Stimulated activated naive CD8-positive, alpha-beta T cell treated with anti-CD3 and anti-CD28 coated beads, Interleukin-15, amount 100 ng/mL, for 72 hours (primary cell): ENCODE measurements at regions not wholly inside any gene's neighbourhood (a gene's known extent, or its start where the extent isn't known, plus 50 kb on each side); places are given as distances from the start of the nearest gene placed in this dataset.
"Not testable (repeated sequence)": the region's sequence is repeated elsewhere in the genome, so short reads cannot be mapped to it uniquely, and the experiment has no call there.

ENCODE experiments used
- ATAC-seq: fragments of 150-1000 bp; cut with Tn5 transposase; 2 replicates; pipeline ENCODE4 v1.10.0; 2021; ENCODE audit warnings: mild to moderate bottlenecking, moderate library complexity
- DNase-seq, 2 donors: peaks; one replicate each; pipeline ENCODE4 v3.0.0; 2021 to 2022
- H3K27ac Mint-ChIP-seq, 2 donors: one replicate each; pipeline ENCODE4 v1.8.0; 2022; ENCODE audit warnings: mild to moderate bottlenecking in 2 of 2, mixed read lengths in 2 of 2, moderate library complexity in 2 of 2
- H3K27me3 Mint-ChIP-seq: one replicate; pipeline ENCODE4 v1.8.0; 2022; ENCODE audit warnings: mixed read lengths
- H3K4me1 Mint-ChIP-seq: one replicate; pipeline ENCODE4 v1.8.0; 2022; ENCODE audit warnings: mild to moderate bottlenecking, mixed read lengths
- H3K4me3 Mint-ChIP-seq, 2 donors: one replicate each; pipeline ENCODE4 v1.8.0; 2022; ENCODE audit warnings: mild to moderate bottlenecking in 2 of 2, mixed read lengths in 2 of 2, moderate library complexity in 1 of 2
- H3K9me3 Mint-ChIP-seq, 2 donors: one replicate each; pipeline ENCODE4 v1.8.0; 2022; ENCODE audit warnings: mixed read lengths in 2 of 2

DNA sequence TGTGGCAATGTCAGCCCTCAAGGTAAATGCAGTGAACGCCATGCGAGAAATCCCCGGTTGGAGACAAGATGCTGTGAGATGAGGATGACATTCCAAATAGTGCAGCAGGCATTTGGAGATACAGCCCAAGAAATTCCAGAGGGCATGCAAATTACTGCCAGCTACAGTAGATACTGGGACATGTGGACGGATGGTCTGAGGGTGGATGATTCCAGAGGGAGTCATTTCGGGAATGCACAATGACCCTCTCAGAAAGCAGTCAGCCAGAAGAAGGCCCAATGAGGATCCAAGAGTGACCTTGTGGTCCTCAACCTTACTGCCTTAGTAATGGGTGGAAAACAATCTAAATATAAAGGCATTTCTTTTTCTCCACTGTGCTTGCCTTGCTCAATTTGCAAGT, 111.3 kb downstream of the HNRNPLL start:
- ATAC-seq (no peak), DNase-seq (no peak)
- Mint-ChIP-seq H3K4me3 (no peak overlapping the region), H3K27me3 (no peaks in the 10 kb centered on the region), H3K27ac (no peak overlapping the region), H3K9me3 (no peaks in the 10 kb centered on the region), H3K4me1 (no peaks in the 10 kb centered on the region)

DNA sequence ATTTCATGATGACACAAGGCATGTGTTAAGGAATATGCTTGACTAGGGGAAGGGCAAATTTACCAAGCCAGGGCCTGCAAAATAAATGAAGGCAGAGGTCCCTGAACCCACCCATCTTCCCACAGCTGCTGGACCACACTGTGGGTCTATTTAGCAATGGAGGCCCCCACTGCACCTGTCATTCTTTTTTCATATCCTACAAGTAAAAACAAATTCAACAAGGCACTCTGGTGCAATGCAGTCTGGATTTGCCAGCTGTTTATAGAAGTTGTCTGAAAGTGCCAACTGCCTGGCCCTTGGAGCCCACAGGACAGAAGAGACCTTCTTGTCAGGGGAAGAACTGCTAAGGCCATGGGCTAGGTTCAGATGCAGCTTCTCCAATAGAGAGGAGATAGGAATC, 112.8 kb upstream of the ATL2 start:
- DNase-seq (no peak), ATAC-seq (no peak)
- no peak overlapping the region for H3K27ac Mint-ChIP-seq
- no peaks in the 10 kb centered on the region for H3K4me1 Mint-ChIP-seq
- H3K9me3 Mint-ChIP-seq: no peaks in the 10 kb centered on the region
- no peak overlapping the region for H3K4me3 Mint-ChIP-seq
- no peaks in the 10 kb centered on the region for H3K27me3 Mint-ChIP-seq

DNA sequence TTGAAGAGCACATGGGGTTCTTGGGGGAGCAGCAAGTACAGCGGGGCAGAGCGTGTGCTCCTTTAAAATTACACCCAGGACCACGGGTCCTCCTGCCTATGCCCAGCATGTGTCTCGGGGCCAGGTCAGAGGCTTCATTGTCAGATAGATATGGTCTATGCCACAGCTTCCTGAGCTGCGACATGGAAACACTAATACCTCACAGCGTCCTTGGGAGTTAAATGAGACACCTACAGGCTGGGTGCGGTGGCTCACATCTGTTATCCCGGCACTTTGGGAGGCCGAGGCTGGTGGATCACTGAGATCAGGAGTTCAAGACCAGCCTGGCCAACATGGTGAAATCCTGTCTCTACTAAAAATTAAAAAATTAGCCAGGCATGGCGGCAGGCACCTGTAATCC, 110.8 kb upstream of the ATL2 start:
- no peaks in the 10 kb centered on the region for H3K4me1 Mint-ChIP-seq
- no peak for ATAC-seq
- H3K27me3 Mint-ChIP-seq: no peaks in the 10 kb centered on the region
- peak overlapping the region in 1 of 2 donors; percentile 38 for H3K27ac Mint-ChIP-seq
- no peaks in the 10 kb centered on the region for H3K9me3 Mint-ChIP-seq
- no peak for DNase-seq
- H3K4me3 Mint-ChIP-seq: no peak overlapping the region

DNA sequence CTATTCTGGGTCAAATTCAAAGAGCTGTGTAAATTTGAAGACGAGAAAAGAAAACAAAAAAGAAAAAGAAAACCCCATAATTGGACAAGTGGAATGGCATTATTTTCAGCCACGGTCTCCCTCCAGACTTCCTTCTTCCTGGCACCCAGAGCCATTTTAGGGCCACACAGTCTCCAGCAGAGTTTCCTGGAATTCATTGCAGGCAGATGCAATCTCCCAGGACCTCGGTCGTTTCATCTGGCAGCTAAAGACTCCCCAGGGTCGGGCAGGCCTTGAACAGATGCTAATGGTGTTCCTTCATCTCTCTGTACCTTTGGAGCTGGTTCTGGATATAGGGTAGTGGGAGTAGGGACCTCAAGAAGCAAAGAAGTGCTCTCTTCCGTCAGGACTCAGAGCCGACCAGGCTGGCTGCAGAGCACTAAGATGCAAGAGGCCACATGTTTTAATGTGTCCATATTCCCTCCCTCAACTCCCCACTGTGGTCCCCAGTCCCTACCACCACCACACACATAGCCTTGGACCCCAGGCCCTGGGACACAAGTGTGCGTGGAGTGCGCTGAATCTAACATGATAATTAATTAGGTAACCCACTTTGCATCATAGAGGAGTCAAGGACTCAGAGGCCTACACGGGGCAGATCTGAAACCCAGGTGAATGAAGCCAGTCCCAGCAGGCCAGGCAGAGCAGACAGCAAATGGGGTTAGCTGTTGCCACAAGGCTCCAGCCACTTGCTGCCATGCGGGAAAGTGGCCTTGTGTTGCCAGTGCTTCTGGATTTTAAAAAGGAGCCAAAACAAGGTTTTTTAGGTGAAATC, 109.3 kb upstream of the ATL2 start:
- H3K4me3 Mint-ChIP-seq: no peak overlapping the region
- H3K9me3 Mint-ChIP-seq: peaks cover 0 to 6% of the 10 kb centered on the region in 2 donors
- DNase-seq (no peak), ATAC-seq (no peak)
- no peaks in the 10 kb centered on the region for H3K27me3 Mint-ChIP-seq
- H3K4me1 Mint-ChIP-seq: no peaks in the 10 kb centered on the region
- H3K27ac Mint-ChIP-seq: no peak overlapping the region

DNA sequence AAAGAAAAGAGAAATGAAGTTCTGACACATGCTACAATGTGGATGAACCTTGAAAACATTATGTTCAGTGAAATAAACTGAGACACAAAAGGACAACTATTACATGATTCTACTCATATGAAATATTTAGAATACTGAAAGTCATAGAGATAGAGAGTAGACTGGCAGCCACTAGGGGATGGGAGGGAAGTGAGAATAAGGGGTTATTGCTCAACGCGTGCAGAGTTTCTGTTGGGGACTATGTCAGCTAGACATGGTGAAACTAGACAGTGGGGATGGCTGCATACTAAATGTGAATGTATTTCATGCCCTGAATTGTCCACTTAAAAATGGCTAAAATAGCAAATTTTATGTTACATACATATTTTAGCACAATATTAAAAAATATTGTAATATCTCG, 108.7 kb upstream of the ATL2 start:
- peaks cover 3 to 11% of the 10 kb centered on the region in 2 donors for H3K9me3 Mint-ChIP-seq
- no peak for DNase-seq
- ATAC-seq: no peak
- H3K27me3 Mint-ChIP-seq: no peaks in the 10 kb centered on the region
- no peaks in the 10 kb centered on the region for H3K4me1 Mint-ChIP-seq
- H3K27ac Mint-ChIP-seq: no peak overlapping the region
- H3K4me3 Mint-ChIP-seq: no peak overlapping the region

DNA sequence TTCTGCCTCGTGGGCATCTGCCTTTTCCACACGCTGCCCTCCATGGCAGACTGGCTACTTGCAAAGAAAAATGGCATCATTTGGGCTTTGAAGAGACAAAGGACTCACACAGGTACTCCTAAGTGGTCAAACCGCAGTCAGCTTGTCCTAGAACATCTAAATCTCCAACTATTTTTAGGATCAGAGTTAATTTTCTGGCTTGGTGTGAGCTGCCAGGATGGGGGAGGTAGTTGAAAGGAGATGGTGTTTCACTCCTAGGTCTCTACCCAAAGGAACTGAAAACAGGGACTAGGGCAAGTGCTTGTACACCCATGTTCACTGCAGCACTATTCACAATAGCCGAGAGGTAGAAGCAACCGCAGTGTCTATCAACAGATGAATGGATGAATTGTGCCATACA, 107.9 kb upstream of the ATL2 start:
- Mint-ChIP-seq H3K4me1 (no peaks in the 10 kb centered on the region), H3K27ac (no peak overlapping the region), H3K9me3 (peaks cover 10 to 19% of the 10 kb centered on the region in 2 donors), H3K4me3 (no peak overlapping the region), H3K27me3 (no peaks in the 10 kb centered on the region)
- no peak for DNase-seq
- ATAC-seq: no peak

DNA sequence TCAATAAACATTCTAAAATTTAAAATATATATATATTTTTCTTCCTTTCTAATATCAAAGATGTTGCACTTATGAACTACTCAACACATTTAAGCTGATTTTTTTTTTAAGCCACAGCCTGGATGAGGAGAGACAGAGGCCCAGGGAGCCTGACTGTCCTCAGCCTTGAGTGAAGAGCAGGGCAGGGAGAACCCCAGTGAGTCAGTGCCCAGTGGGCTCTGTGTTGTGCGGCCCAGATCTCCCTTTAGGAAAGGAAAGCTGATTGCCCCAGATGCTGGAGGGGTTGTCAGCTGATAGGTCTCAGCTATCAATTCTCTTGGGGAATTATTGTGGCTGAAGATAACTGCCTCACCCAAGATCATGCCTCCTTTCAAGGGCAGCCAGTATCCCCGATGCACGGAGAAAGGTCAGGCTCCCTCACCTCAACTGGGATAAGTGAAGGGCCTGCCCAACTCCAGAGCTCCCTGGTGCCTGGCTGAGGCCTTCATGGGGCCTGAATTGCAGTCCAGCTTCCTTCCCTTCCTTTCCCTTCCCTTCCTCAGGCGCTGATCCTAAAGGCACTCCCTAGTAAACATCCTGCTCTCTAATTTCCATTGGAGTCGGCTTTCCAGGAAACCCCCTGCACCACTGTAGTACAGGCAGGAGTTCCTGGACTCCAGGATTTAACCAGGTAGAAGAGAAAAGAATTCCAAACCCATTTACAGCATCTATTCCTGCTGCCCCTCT, 106.9 kb upstream of the ATL2 start:
- H3K4me3 Mint-ChIP-seq: no peak overlapping the region

DNA sequence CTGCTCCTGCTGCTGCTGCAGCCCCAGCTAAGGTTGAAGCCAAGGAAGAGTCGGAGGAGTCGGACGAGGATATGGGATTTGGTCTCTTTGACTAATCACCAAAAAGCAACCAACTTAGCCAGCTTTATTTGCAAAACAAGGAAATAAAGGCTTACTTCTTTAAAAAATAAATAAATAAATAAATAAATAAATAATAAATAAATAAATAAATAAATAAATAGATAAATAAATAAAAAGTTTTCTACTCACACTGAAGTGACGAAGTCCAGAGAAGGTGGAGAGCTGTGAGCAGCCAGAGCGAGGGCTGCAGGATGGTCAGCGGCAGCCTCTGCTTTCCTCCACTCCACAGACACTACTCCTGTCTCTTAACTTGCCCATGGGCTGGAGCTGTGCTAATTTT, 105.6 kb upstream of the ATL2 start:
- H3K4me3 Mint-ChIP-seq, DNase-seq, H3K27ac Mint-ChIP-seq, ATAC-seq, H3K4me1 Mint-ChIP-seq, H3K27me3 Mint-ChIP-seq: not testable (repeated sequence)
- peaks cover 12 to 21% of the 10 kb centered on the region in 2 donors for H3K9me3 Mint-ChIP-seq

More for the DNA sequence above, 106.9 kb upstream of the ATL2 start:
- ATAC-seq: no peak
- Mint-ChIP-seq H3K9me3 (peaks cover 12 to 21% of the 10 kb centered on the region in 2 donors), H3K4me1 (no peaks in the 10 kb centered on the region), H3K27me3 (no peaks in the 10 kb centered on the region), H3K27ac (no peak overlapping the region)
- no peak for DNase-seq

DNA sequence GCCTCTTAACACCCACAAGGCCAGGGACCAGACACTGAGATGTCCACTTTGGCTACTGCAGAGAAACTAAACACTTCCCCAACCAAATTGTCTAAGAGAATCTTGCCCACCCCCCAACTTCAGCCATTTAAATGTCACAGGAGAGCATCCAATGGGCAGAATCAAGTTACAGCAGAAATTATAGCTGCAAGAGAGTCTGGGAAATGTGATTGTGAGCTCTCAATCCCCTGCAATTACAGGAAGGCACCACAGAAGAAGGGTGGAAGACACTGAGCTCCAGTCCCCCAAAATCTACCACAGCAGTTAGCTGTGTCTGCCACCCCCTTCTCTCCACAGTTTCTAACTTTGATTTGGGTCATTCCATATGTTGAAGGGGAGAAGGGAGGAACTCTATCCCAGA, 103.5 kb upstream of the ATL2 start:
- Mint-ChIP-seq H3K4me3 (no peak overlapping the region), H3K27ac (no peak overlapping the region), H3K4me1 (peaks cover under 1% of the 10 kb centered on the region), H3K9me3 (peaks cover 12 to 21% of the 10 kb centered on the region in 2 donors), H3K27me3 (peaks cover 9% of the 10 kb centered on the region)
- ATAC-seq (no peak), DNase-seq (no peak)

DNA sequence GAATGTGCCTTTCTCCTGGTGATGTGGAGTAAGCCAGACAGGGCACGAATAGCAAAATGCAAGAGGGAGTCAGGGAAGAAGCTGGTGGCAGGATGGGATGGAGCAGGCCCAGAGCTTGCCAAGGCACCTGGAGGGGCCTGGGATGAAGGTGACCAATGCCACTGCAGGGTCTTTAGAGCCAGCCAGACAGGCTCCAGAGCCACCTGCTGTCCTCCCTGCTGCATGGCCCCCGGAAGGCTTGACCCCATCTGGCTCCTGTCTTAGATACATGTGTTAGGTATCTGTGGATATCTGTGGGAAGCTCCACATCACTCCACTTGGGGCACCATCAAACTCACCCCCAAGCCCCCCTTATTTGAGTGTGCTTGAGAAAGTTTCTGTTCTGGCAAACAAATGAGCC, 99.9 kb upstream of the ATL2 start:
- Mint-ChIP-seq H3K9me3 (peaks cover 12 to 21% of the 10 kb centered on the region in 2 donors), H3K27me3 (peaks cover 30% of the 10 kb centered on the region), H3K4me1 (peaks cover 29% of the 10 kb centered on the region), H3K4me3 (no peak overlapping the region), H3K27ac (no peak overlapping the region)
- DNase-seq (no peak), ATAC-seq (peak; percentile 12)

DNA sequence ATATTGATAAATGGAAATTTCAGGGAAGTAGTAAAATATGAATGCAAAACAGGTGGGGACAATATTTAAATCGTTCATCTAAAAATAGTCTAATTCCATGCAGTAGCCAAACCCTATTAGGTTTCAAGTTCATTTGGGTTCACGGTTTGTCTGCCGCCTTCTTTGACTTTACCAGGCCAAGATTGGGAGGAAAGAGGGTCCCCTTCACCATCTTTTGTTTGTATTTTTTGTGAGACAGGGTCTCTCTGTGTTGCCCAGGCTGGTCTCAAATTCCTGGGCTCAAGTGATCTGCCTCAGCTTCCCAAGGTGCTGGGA, 98.5 kb upstream of the ATL2 start:
- DNase-seq: no peak
- Mint-ChIP-seq H3K9me3 (peaks cover 7 to 8% of the 10 kb centered on the region in 2 donors), H3K4me3 (no peak overlapping the region), H3K4me1 (peaks cover 29% of the 10 kb centered on the region), H3K27me3 (peaks cover 35% of the 10 kb centered on the region), H3K27ac (peak overlapping the region in 1 of 2 donors; percentile 44)
- ATAC-seq: no peak

DNA sequence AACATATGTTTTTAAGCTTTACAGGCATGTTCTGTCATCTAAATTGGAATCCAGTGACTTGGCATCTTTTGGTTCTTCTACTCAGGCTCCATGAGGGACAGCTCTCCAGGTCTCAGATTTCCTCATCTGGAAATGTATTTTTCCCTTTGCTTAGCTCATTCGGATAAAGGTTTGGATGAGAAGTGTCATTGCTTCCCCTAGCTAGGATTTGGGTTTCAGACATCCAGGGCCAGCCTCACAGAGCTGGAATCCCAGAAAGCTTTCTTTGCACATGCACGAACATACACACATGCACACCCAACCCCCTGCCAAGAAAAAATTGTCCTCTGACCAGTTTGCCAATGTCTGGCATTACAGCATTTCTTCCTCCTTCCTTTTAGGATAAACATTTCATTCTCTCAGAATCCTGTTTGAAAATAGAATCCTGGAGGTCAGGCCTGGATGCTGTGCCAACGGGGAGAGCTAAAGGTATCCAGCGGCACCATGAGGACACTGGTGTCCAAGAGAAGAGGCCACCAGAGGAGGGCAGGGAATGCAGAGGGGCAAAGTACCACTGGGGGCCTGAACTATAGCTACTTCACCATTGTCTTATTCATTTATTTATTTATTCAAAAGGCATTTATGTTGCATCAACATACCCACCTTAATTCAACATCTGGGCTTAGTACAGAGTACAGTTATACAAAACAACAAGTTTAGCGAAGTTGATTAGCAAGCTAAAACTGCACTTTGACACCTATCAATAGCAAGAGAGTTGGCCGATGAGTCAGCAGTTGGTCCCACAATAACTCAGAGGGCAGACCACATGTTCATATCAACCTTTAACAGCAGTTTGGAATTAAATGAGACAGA, 97.9 kb upstream of the ATL2 start:
- peak overlapping the region in 1 of 2 donors; percentile 44 for H3K27ac Mint-ChIP-seq
- peak overlapping the region in 1 of 2 donors; percentile 33 for H3K4me3 Mint-ChIP-seq
- H3K4me1 Mint-ChIP-seq: peaks cover 29% of the 10 kb centered on the region
- peaks cover 35% of the 10 kb centered on the region for H3K27me3 Mint-ChIP-seq
- ATAC-seq: peak; percentile 73
- peak in 1 of 2 donors; percentile 27 for DNase-seq
- peaks cover 1 to 2% of the 10 kb centered on the region in 2 donors for H3K9me3 Mint-ChIP-seq

DNA sequence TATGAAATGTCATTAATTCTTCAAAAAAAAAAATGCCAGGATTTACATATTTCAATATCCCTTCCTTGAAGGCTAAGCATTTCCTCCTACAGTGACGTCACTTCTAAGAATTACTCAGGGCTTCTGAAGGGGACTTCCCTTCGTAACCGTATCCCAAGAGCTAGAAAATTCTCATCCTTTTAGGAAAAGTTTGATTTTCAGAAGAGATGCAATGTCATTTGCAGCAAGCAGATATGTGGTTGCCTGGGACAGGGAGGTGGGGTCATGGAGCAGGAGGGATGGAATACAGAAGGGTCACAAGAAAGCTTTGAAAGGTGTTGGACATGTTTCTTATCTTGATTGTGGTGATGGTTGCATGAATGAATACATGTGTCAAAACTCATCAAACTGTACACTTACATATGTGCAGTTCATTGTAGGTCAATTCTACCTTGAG, 97.0 kb upstream of the ATL2 start:
- no peaks in the 10 kb centered on the region for H3K9me3 Mint-ChIP-seq
- H3K4me3 Mint-ChIP-seq: peak overlapping the region in 1 of 2 donors; percentile 57
- ATAC-seq: peak; percentile 61
- H3K27ac Mint-ChIP-seq: no peak overlapping the region
- peaks cover 35% of the 10 kb centered on the region for H3K27me3 Mint-ChIP-seq
- H3K4me1 Mint-ChIP-seq: peaks cover 29% of the 10 kb centered on the region
- DNase-seq: no peak

DNA sequence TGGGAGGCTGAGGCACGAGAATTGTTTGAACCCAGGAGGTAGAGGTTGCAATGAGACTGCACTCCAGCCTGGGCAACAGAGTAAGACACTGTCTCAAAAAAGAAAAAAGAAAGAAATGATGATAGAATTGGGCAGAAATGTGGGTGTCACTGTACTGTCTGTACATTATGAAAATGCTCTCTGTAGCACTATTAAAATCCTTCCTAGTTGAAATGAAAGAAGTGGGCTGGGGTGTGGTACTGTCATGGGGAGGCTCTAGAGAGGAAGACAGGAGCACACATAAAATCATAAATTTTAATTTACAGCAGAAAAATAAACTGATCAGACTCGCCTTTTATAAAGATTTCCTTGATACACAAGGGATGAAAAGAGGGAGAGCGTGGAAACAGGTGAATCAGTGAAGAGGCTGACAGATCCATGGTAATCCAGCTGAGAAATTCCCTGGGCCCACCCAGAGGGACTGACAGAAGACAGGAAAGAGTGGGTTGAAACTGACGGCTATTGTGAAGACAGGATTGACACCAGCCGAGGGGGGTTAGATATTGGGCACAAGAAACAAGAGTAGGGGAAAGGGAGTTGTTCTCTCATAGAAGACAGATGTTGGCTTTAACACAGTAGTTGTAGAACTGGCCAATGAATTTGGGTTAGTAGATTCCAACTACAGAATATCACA, 96.4 kb upstream of the ATL2 start:
- Mint-ChIP-seq H3K4me1 (peaks cover 29% of the 10 kb centered on the region), H3K27me3 (peaks cover 35% of the 10 kb centered on the region), H3K4me3 (peak overlapping the region; percentile 38 to 57), H3K9me3 (no peaks in the 10 kb centered on the region), H3K27ac (peak overlapping the region in 1 of 2 donors; percentile 56)
- DNase-seq: no peak
- ATAC-seq: no peak

DNA sequence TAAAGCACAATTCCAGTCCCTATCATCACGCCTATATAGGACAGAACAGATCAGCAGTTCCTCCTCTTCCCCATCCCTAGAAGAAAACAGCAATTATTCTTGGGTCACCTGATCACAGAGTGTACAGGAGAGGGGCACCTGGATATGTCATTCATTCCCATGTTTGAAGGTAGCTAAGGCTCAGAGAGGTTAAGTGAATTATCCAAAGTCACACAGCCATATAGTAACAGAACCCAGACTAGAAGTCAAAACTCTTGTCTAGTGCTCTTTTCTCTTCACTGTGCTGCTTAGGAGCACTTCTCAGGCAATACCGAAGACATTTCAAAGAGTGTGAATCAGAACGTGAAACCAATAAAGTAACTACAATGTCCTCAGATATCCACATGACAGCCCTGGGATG, 93.0 kb upstream of the ATL2 start:
- H3K4me1 Mint-ChIP-seq: peaks cover 29% of the 10 kb centered on the region
- DNase-seq: no peak
- H3K27ac Mint-ChIP-seq: no peak overlapping the region
- ATAC-seq: no peak
- no peak overlapping the region for H3K4me3 Mint-ChIP-seq
- no peaks in the 10 kb centered on the region for H3K9me3 Mint-ChIP-seq
- peaks cover 21% of the 10 kb centered on the region for H3K27me3 Mint-ChIP-seq
